BLaER1 treated with 17β-estradiol and CSF1 and Interleukin-3, amounts not matched to agents 10 nM and 100 nM (cell line): ENCODE measurements at regions not wholly inside any gene's neighbourhood (a gene's known extent, or its start where the extent isn't known, plus 50 kb on each side); places are given as distances from the start of the nearest gene placed in this dataset.
"Not testable (repeated sequence)": the region's sequence is repeated elsewhere in the genome, so short reads cannot be mapped to it uniquely, and the experiment has no call there.

Experiments used
- H3K27ac ChIP-seq, 11 experiments: shearing (Covaris generic); formaldehyde crosslinking; 2 replicates each; pipeline ENCODE4 v1.8.1; 2022
- H3K27me3 ChIP-seq, 11 experiments: shearing (Covaris generic); formaldehyde crosslinking; 2 replicates each; pipeline ENCODE4 v1.8.1; 2022
- H3K36me3 ChIP-seq, 11 experiments: shearing (Covaris generic); formaldehyde crosslinking; 2 replicates each; pipeline ENCODE4 v1.8.1; 2022
- H3K4me1 ChIP-seq, 10 experiments: shearing (Covaris generic); formaldehyde crosslinking; 2 replicates each; pipeline ENCODE4 v1.8.1; 2022
- H3K4me2 ChIP-seq, 11 experiments: shearing (Covaris generic); formaldehyde crosslinking; 2 replicates each; pipeline ENCODE4 v1.8.1; 2022
- H3K4me3 ChIP-seq, 10 experiments: shearing (Covaris generic); formaldehyde crosslinking; 2 replicates each; pipeline ENCODE4 v1.8.1; 2022
- H3K9ac ChIP-seq, 11 experiments: shearing (Covaris generic); formaldehyde crosslinking; 2 replicates each; pipeline ENCODE4 v1.8.1; 2022
- H3K9me3 ChIP-seq, 11 experiments: shearing (Covaris generic); formaldehyde crosslinking; replicated peaks in 1 of 11; 2 replicates each; pipeline ENCODE4 v1.8.1; 2022
- H4K20me1 ChIP-seq, 11 experiments: shearing (Covaris generic); formaldehyde crosslinking; 2 replicates each; pipeline ENCODE4 v1.8.1; 2022
- Cebpa-rat ChIP-seq, 11 experiments: shearing (Covaris generic); IDR thresholded peaks; 2 replicates each; pipeline ENCODE4 v1.8.1; 2022

- Histone ChIP-seq H3K4me3 (no peak overlapping the region), H3K36me3 (no peaks in the 10 kb centered on the region), H3K9me3 (no peaks in the 10 kb centered on the region), H3K9ac (no peak overlapping the region), H4K20me1 (no peaks in the 10 kb centered on the region), H3K4me1 (0 out of 20 replicates have a peak, but pooled peaks cover 0 to 1% (median 0%) of the 10 kb centered on the region in 10 experiments), H3K27me3 (no peaks in the 10 kb centered on the region), H3K27ac (no peak overlapping the region), H3K4me2 (no peak overlapping the region)
- no peak for TF ChIP-seq Cebpa-rat (IDR thresholded peaks at IDR 0.05)
Observed at GRCh38 chr5:57055731-57056130, 103.8 kb upstream of the MIER3 start.

GRCh38 chr5:57063773-57064172, 110.1 kb upstream of the GPBP1 start:
- Histone ChIP-seq H3K27ac (no peak overlapping the region), H3K27me3 (no peaks in the 10 kb centered on the region), H3K9me3 (peaks cover 5 to 27% (median 12%) of the 10 kb centered on the region in 11 experiments; a peak in 21 of 22 replicates), H3K9ac (no peak overlapping the region), H3K4me1 (peaks cover 0 to 11% (median 6%) of the 10 kb centered on the region in 10 experiments; a peak in 11 of 20 replicates), H3K36me3 (no peaks in the 10 kb centered on the region), H3K4me3 (no peak overlapping the region), H4K20me1 (no peaks in the 10 kb centered on the region), H3K4me2 (no peak overlapping the region)
- no peak for TF ChIP-seq Cebpa-rat (IDR thresholded peaks at IDR 0.05)

GRCh38 chr5:57066924-57067596, 106.8 kb upstream of the GPBP1 start:
- Histone ChIP-seq H3K27ac (peak overlapping the region in 3 of 11 experiments; percentile 0 to 39 (median 35); a peak in 4 of 22 replicates), H3K4me3 (no peak overlapping the region), H3K27me3 (no peaks in the 10 kb centered on the region), H3K4me2 (peak overlapping the region in 9 of 11 experiments; percentile 6 to 37 (median 18); a peak in 4 of 22 replicates), H3K9me3 (peaks cover 21 to 42% (median 31%) of the 10 kb centered on the region in 11 experiments), H3K4me1 (peaks cover 0 to 11% (median 6%) of the 10 kb centered on the region in 10 experiments; a peak in 11 of 20 replicates), H4K20me1 (no peaks in the 10 kb centered on the region), H3K36me3 (peaks cover 0 to 4% (median 0%) of the 10 kb centered on the region in 11 experiments; a peak in 2 of 22 replicates), H3K9ac (no peak overlapping the region)
- no peak for TF ChIP-seq Cebpa-rat (IDR thresholded peaks at IDR 0.05)

GRCh38 chr5:57067597-57067924, 106.3 kb upstream of the GPBP1 start:
- Histone ChIP-seq H3K9me3 (peaks cover 21 to 42% (median 31%) of the 10 kb centered on the region in 11 experiments), H3K9ac (no peak overlapping the region), H3K36me3 (peaks cover 0 to 4% (median 0%) of the 10 kb centered on the region in 11 experiments; a peak in 2 of 22 replicates), H4K20me1 (no peaks in the 10 kb centered on the region), H3K4me1 (peaks cover 0 to 11% (median 6%) of the 10 kb centered on the region in 10 experiments; a peak in 11 of 20 replicates), H3K27ac (peak overlapping the region in 5 of 11 experiments; percentile 0 to 39 (median 35); a peak in 4 of 22 replicates), H3K4me2 (peak overlapping the region in 10 of 11 experiments; percentile 6 to 37 (median 16); a peak in 5 of 22 replicates), H3K4me3 (no peak overlapping the region), H3K27me3 (no peaks in the 10 kb centered on the region)
- no peak for TF ChIP-seq Cebpa-rat (IDR thresholded peaks at IDR 0.05)

- Histone ChIP-seq H3K27ac (no peak overlapping the region), H3K4me2 (no peak overlapping the region), H3K9ac (no peak overlapping the region), H3K4me1 (peaks cover 0 to 11% (median 6%) of the 10 kb centered on the region in 10 experiments; a peak in 11 of 20 replicates), H3K9me3 (peaks cover 21 to 42% (median 31%) of the 10 kb centered on the region in 11 experiments), H3K27me3 (no peaks in the 10 kb centered on the region), H4K20me1 (no peaks in the 10 kb centered on the region), H3K4me3 (no peak overlapping the region), H3K36me3 (peaks cover 0 to 4% (median 0%) of the 10 kb centered on the region in 11 experiments; a peak in 2 of 22 replicates)
- no peak for TF ChIP-seq Cebpa-rat (IDR thresholded peaks at IDR 0.05)
Observed at GRCh38 chr5:57069115-57069835, 104.6 kb upstream of the GPBP1 start.

GRCh38 chr5:57072218-57072892, 101.5 kb upstream of the GPBP1 start:
- no peak overlapping the region for H3K27ac ChIP-seq
- H4K20me1 ChIP-seq: no peaks in the 10 kb centered on the region
- no peak overlapping the region for H3K9ac ChIP-seq
- no peak for TF ChIP-seq Cebpa-rat (IDR thresholded peaks at IDR 0.05)
- H3K4me1 ChIP-seq: peaks cover 0 to 8% (median 6%) of the 10 kb centered on the region in 10 experiments; a peak in 11 of 20 replicates
- H3K27me3 ChIP-seq: no peaks in the 10 kb centered on the region
- no peak overlapping the region for H3K4me2 ChIP-seq
- H3K9me3 ChIP-seq: peaks cover 19 to 33% (median 26%) of the 10 kb centered on the region in 11 experiments
- no peak overlapping the region for H3K4me3 ChIP-seq
- peaks cover 0 to 4% (median 0%) of the 10 kb centered on the region in 11 experiments; a peak in 2 of 22 replicates for H3K36me3 ChIP-seq

GRCh38 chr5:57082441-57083067, 91.3 kb upstream of the GPBP1 start:
- Histone ChIP-seq H3K4me2 (no peak overlapping the region), H3K4me3 (no peak overlapping the region)

GRCh38 chr5:57085306-57086081, 88.4 kb upstream of the GPBP1 start:
- TF ChIP-seq Cebpa-rat (IDR thresholded peaks at IDR 0.05): no peak
- Histone ChIP-seq H3K27ac (no peak overlapping the region), H3K4me1 (no peaks in the 10 kb centered on the region), H3K27me3 (no peaks in the 10 kb centered on the region), H4K20me1 (no peaks in the 10 kb centered on the region), H3K9ac (no peak overlapping the region), H3K36me3 (no peaks in the 10 kb centered on the region), H3K4me3 (no peak overlapping the region), H3K9me3 (peaks cover 0 to 22% (median 10%) of the 10 kb centered on the region in 11 experiments; a peak in 10 of 22 replicates), H3K4me2 (no peak overlapping the region)

More at GRCh38 chr5:57082441-57083067, 91.3 kb upstream of the GPBP1 start:
- Histone ChIP-seq H3K9ac (no peak overlapping the region; a peak in 1 of 22 replicates), H3K27me3 (no peaks in the 10 kb centered on the region), H3K4me1 (no peaks in the 10 kb centered on the region), H3K36me3 (no peaks in the 10 kb centered on the region), H4K20me1 (no peaks in the 10 kb centered on the region), H3K9me3 (peaks cover 0 to 3% (median 0%) of the 10 kb centered on the region in 11 experiments; a peak in 2 of 22 replicates), H3K27ac (no peak overlapping the region)
- no peak for TF ChIP-seq Cebpa-rat (IDR thresholded peaks at IDR 0.05)

GRCh38 chr5:57087947-57088346, 85.9 kb upstream of the GPBP1 start:
- not testable (repeated sequence) for H3K27ac ChIP-seq

More at GRCh38 chr5:57087947-57088346, 85.9 kb upstream of the GPBP1 start:
- not testable (repeated sequence) for H3K9ac ChIP-seq, H3K4me2 ChIP-seq, H3K27me3 ChIP-seq, H3K4me1 ChIP-seq, H4K20me1 ChIP-seq, H3K36me3 ChIP-seq, H3K4me3 ChIP-seq
- peaks cover 0 to 22% (median 10%) of the 10 kb centered on the region in 11 experiments; a peak in 10 of 22 replicates for H3K9me3 ChIP-seq
